Liver (tissue), 3 donors: ENCODE measurements at regions not wholly inside any gene's neighbourhood (a gene's known extent, or its start where the extent isn't known, plus 50 kb on each side); places are given as distances from the start of the nearest gene placed in this dataset.

Experiments used
- JUND ChIP-seq, 2 donors: IDR thresholded peaks; 2 replicates each; pipeline ENCODE4 v1.6.1; 2016; ENCODE audit warnings: antibody characterized with exemption in 2 of 2
- SP1 ChIP-seq: IDR thresholded peaks from 2 replicates; pipeline ENCODE4 v1.6.1; 2018; ENCODE audit warnings: antibody characterized with exemption, mild to moderate bottlenecking
- TAF1 ChIP-seq: conservative IDR thresholded peaks from 2 replicates; pipeline ENCODE4 v1.6.1; 2016; ENCODE audit warnings: antibody characterized with exemption, mild to moderate bottlenecking
- YY1 ChIP-seq: IDR thresholded peaks from 2 replicates; pipeline ENCODE4 v1.6.1; 2016; ENCODE audit warnings: antibody characterized with exemption, mild to moderate bottlenecking
- TF ChIP-seq, protein P1 (sequence below): fragments of 150-350 bp; IDR thresholded peaks from 2 replicates; pipeline ENCODE4 v1.5.1; 2017; ENCODE audit warnings: improper control_type of control experiment, low read depth, low read length; ENCODE audit not compliant: missing input control
- TF ChIP-seq, protein P2 (sequence below): IDR thresholded peaks from 2 replicates; pipeline ENCODE4 v1.6.1; 2016; ENCODE audit warnings: antibody characterized with exemption
- TF ChIP-seq, protein P3 (sequence below): IDR thresholded peaks from 2 replicates; pipeline ENCODE4 v1.6.1; 2016; ENCODE audit warnings: antibody characterized with exemption, mild to moderate bottlenecking
- donor health status: healthy.
- donor health status: healthy.

DNA sequence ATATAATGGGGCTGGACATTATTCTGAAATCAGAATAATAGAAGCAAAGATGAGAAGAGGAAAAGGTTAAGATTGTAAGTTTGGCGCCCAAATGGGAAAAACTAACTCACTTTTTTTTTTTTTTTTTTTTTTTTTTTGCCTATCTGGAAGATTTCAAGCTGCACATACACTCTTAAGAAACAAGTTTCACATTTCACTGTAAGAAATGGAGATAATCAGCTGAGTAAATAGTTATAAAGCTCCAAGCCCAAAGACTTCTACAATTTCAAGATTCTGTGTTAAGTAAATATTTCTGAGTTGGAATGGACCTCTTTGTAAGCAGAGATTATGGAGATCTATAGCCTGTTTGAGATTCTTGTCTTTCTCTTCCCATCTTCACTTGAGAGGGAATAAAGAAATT is 140.0 kb downstream of the SLC17A6 start:
- TF ChIP-seq, protein P1, sequence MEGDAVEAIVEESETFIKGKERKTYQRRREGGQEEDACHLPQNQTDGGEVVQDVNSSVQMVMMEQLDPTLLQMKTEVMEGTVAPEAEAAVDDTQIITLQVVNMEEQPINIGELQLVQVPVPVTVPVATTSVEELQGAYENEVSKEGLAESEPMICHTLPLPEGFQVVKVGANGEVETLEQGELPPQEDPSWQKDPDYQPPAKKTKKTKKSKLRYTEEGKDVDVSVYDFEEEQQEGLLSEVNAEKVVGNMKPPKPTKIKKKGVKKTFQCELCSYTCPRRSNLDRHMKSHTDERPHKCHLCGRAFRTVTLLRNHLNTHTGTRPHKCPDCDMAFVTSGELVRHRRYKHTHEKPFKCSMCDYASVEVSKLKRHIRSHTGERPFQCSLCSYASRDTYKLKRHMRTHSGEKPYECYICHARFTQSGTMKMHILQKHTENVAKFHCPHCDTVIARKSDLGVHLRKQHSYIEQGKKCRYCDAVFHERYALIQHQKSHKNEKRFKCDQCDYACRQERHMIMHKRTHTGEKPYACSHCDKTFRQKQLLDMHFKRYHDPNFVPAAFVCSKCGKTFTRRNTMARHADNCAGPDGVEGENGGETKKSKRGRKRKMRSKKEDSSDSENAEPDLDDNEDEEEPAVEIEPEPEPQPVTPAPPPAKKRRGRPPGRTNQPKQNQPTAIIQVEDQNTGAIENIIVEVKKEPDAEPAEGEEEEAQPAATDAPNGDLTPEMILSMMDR = no peak
- TF ChIP-seq, protein P2, sequence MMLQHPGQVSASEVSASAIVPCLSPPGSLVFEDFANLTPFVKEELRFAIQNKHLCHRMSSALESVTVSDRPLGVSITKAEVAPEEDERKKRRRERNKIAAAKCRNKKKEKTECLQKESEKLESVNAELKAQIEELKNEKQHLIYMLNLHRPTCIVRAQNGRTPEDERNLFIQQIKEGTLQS = no peak
- TF ChIP-seq, protein P3, sequence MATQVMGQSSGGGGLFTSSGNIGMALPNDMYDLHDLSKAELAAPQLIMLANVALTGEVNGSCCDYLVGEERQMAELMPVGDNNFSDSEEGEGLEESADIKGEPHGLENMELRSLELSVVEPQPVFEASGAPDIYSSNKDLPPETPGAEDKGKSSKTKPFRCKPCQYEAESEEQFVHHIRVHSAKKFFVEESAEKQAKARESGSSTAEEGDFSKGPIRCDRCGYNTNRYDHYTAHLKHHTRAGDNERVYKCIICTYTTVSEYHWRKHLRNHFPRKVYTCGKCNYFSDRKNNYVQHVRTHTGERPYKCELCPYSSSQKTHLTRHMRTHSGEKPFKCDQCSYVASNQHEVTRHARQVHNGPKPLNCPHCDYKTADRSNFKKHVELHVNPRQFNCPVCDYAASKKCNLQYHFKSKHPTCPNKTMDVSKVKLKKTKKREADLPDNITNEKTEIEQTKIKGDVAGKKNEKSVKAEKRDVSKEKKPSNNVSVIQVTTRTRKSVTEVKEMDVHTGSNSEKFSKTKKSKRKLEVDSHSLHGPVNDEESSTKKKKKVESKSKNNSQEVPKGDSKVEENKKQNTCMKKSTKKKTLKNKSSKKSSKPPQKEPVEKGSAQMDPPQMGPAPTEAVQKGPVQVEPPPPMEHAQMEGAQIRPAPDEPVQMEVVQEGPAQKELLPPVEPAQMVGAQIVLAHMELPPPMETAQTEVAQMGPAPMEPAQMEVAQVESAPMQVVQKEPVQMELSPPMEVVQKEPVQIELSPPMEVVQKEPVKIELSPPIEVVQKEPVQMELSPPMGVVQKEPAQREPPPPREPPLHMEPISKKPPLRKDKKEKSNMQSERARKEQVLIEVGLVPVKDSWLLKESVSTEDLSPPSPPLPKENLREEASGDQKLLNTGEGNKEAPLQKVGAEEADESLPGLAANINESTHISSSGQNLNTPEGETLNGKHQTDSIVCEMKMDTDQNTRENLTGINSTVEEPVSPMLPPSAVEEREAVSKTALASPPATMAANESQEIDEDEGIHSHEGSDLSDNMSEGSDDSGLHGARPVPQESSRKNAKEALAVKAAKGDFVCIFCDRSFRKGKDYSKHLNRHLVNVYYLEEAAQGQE = no peak
- TF ChIP-seq YY1 = no peak
- TF ChIP-seq JUND (IDR thresholded peaks at IDR 0.05) = no peak
- TF ChIP-seq TAF1 = no peak
- TF ChIP-seq SP1 = no peak
